WERI-Rb-1 (cell line): ENCODE measurements at regions not wholly inside any gene's neighbourhood (a gene's known extent, or its start where the extent isn't known, plus 50 kb on each side); places are given as distances from the start of the nearest gene placed in this dataset.

Source experiments
- DNase-seq: peaks from one replicate; pipeline ENCODE4 v3.0.0-alpha.2; 2020
- H3K27ac ChIP-seq: fragments of 250-450 bp; sonication (Bioruptor Pico); 2 replicates; pipeline ENCODE4 v1.5.1; 2020; ENCODE audit warnings: mild to moderate bottlenecking, moderate library complexity
- H3K27me3 ChIP-seq: fragments of 250-450 bp; sonication (Bioruptor Pico); 2 replicates; pipeline ENCODE4 v1.5.1; 2021; ENCODE audit warnings: mild to moderate bottlenecking, low read depth, moderate library complexity; ENCODE audit not compliant: insufficient read depth, severe bottlenecking
- H3K36me3 ChIP-seq: fragments of 250-450 bp; sonication (Bioruptor Pico); 2 replicates; pipeline ENCODE4 v1.5.1; 2020; ENCODE audit warnings: mild to moderate bottlenecking, moderate library complexity
- H3K4me3 ChIP-seq: 2 replicates; pipeline ENCODE4 v1.5.1; 2011; ENCODE audit warnings: low read depth, mild to moderate bottlenecking, control low read depth, low read length
- H3K9me3 ChIP-seq: fragments of 250-450 bp; sonication (Bioruptor Pico); 2 replicates; pipeline ENCODE4 v1.5.1; 2021; ENCODE audit warnings: mild to moderate bottlenecking, moderate library complexity; ENCODE audit not compliant: severe bottlenecking
- CTCF ChIP-seq: IDR thresholded peaks from 2 replicates; pipeline ENCODE4 v1.5.1; 2011; ENCODE audit warnings: low read depth, mild to moderate bottlenecking, control low read depth, inconsistent platforms, low read length

GRCh38 chr10:129107525-129107924, 359.5 kb upstream of the MGMT start:
- DNase-seq: no peak
- Histone ChIP-seq H3K36me3 (no peaks in the 10 kb centered on the region), H3K27me3 (peaks cover 36% of the 10 kb centered on the region), H3K4me3 (no peak overlapping the region), H3K9me3 (no peaks in the 10 kb centered on the region), H3K27ac (no peak overlapping the region)
- TF ChIP-seq CTCF: no peak

- peaks cover 44% of the 10 kb centered on the region for H3K27me3 ChIP-seq
- no peak for TF ChIP-seq CTCF
- DNase-seq: no peak
- H3K36me3 ChIP-seq: no peaks in the 10 kb centered on the region
- no peak overlapping the region for H3K4me3 ChIP-seq
- no peaks in the 10 kb centered on the region for H3K9me3 ChIP-seq
- no peak overlapping the region for H3K27ac ChIP-seq
Measured at GRCh38 chr10:129108378-129108777, 358.7 kb upstream of the MGMT start.

GRCh38 chr10:129108994-129109393, 358.0 kb upstream of the MGMT start:
- no peak for DNase-seq
- H3K27ac ChIP-seq: no peak overlapping the region
- no peaks in the 10 kb centered on the region for H3K36me3 ChIP-seq
- TF ChIP-seq CTCF: no peak
- H3K9me3 ChIP-seq: no peaks in the 10 kb centered on the region
- peaks cover 46% of the 10 kb centered on the region for H3K27me3 ChIP-seq
- no peak overlapping the region for H3K4me3 ChIP-seq

GRCh38 chr10:129110780-129111179, 356.3 kb upstream of the MGMT start:
- H3K27me3 ChIP-seq: peaks cover 46% of the 10 kb centered on the region
- no peak overlapping the region for H3K4me3 ChIP-seq
- TF ChIP-seq CTCF: no peak
- H3K27ac ChIP-seq: no peak overlapping the region
- no peaks in the 10 kb centered on the region for H3K9me3 ChIP-seq
- no peaks in the 10 kb centered on the region for H3K36me3 ChIP-seq
- no peak for DNase-seq

GRCh38 chr10:129111922-129112321, 355.1 kb upstream of the MGMT start:
- H3K36me3 ChIP-seq: no peaks in the 10 kb centered on the region
- no peak overlapping the region for H3K4me3 ChIP-seq
- H3K27me3 ChIP-seq: peaks cover 43% of the 10 kb centered on the region
- DNase-seq: no peak
- H3K27ac ChIP-seq: no peak overlapping the region
- no peak for TF ChIP-seq CTCF
- no peaks in the 10 kb centered on the region for H3K9me3 ChIP-seq

GRCh38 chr10:129114588-129114987, 352.5 kb upstream of the MGMT start:
- Histone ChIP-seq H3K27me3 (peaks cover 33% of the 10 kb centered on the region), H3K36me3 (no peaks in the 10 kb centered on the region), H3K27ac (no peak overlapping the region), H3K4me3 (no peak overlapping the region), H3K9me3 (no peaks in the 10 kb centered on the region)
- TF ChIP-seq CTCF: no peak
- DNase-seq: no peak
